ENCODE measurements at regions not wholly inside any gene's neighbourhood (a gene's known extent, or its start where the extent isn't known, plus 50 kb on each side); places are given as distances from the start of the nearest gene placed in this dataset.
"Not testable (repeated sequence)": the region's sequence is repeated elsewhere in the genome, so short reads cannot be mapped to it uniquely, and the experiment has no call there.

GRCh38 chr1:59193443-59194093 is 103.3 kb upstream of the FGGY start:
- no peak for DNase-seq

- no peak for DNase-seq
Observed at GRCh38 chr1:59194621-59195020, 102.3 kb upstream of the FGGY start.

GRCh38 chr1:59195151-59195550 is 101.7 kb upstream of the FGGY start:
- DNase-seq, result no peak

- DNase-seq, result no peak
Observed at GRCh38 chr1:59198564-59198963, 98.3 kb upstream of the FGGY start.

- no peak for DNase-seq
Observed at GRCh38 chr1:59199147-59199546, 97.7 kb upstream of the FGGY start.

GRCh38 chr1:59199719-59200376 is 97.0 kb upstream of the FGGY start:
- peak; percentile 96 for DNase-seq

GRCh38 chr1:59201341-59201740 is 95.6 kb upstream of the FGGY start:
- no peak for DNase-seq

- no peak for DNase-seq
Observed at GRCh38 chr1:59202455-59202854, 94.4 kb upstream of the FGGY start.

- peak; percentile 27 for DNase-seq
Observed at GRCh38 chr1:59204001-59204400, 92.9 kb upstream of the FGGY start.

- DNase-seq, result not testable (repeated sequence)
Observed at GRCh38 chr1:59206616-59207015, 90.3 kb upstream of the FGGY start.

GRCh38 chr1:59210430-59210829 is 86.5 kb upstream of the FGGY start:
- DNase-seq, result not testable (repeated sequence)

GRCh38 chr1:59212706-59213105 is 84.2 kb upstream of the FGGY start:
- DNase-seq, result peak; percentile 63

GRCh38 chr1:59214248-59215208 is 82.4 kb upstream of the FGGY start:
- peak; percentile 98 for DNase-seq

- no peak for DNase-seq
Observed at GRCh38 chr1:59215766-59216291, 81.1 kb upstream of the FGGY start.

- not testable (repeated sequence) for DNase-seq
Observed at GRCh38 chr1:59217439-59217838, 79.5 kb upstream of the FGGY start.

- DNase-seq, result no peak
Observed at GRCh38 chr1:59218521-59219236, 78.2 kb upstream of the FGGY start.

- DNase-seq, result no peak
Observed at GRCh38 chr1:59219916-59220315, 77.0 kb upstream of the FGGY start.

- no peak for DNase-seq
Observed at GRCh38 chr1:59220356-59220755, 76.5 kb upstream of the FGGY start.

- DNase-seq, result no peak
Observed at GRCh38 chr1:59223198-59223597, 73.7 kb upstream of the FGGY start.

GRCh38 chr1:59223989-59224634 is 72.8 kb upstream of the FGGY start:
- no peak for DNase-seq

GRCh38 chr1:59225594-59226316 is 71.1 kb upstream of the FGGY start:
- DNase-seq, result no peak
